ENCODE measurements at regions not wholly inside any gene's neighbourhood (a gene's known extent, or its start where the extent isn't known, plus 50 kb on each side); places are given as distances from the start of the nearest gene placed in this dataset.
A peak's percentile ranks its signal among the peaks of the same experiment; 100 is the strongest.

- TF ChIP-seq, protein P1, sequence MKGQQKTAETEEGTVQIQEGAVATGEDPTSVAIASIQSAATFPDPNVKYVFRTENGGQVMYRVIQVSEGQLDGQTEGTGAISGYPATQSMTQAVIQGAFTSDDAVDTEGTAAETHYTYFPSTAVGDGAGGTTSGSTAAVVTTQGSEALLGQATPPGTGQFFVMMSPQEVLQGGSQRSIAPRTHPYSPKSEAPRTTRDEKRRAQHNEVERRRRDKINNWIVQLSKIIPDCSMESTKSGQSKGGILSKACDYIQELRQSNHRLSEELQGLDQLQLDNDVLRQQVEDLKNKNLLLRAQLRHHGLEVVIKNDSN (IDR thresholded peaks at IDR 0.05) = no peak
- TF ChIP-seq CREB1 (IDR thresholded peaks at IDR 0.05; ENCODE audit: low read depth) (no peak), CEBPB (IDR thresholded peaks at IDR 0.05) (no peak), NFIC (IDR thresholded peaks at IDR 0.05) (no peak), FOXM1 (IDR thresholded peaks at IDR 0.05; ENCODE audit: borderline replicate concordance, low read depth) (no peak), EP300 (IDR thresholded peaks at IDR 0.05; ENCODE audit: borderline replicate concordance) (no peak), TAF1 (IDR thresholded peaks at IDR 0.05; ENCODE audit: low read depth) (no peak), TCF12 (IDR thresholded peaks at IDR 0.05; ENCODE audit: low read depth) (no peak), EGR1 (IDR thresholded peaks at IDR 0.05) (no peak)
Observed at GRCh38 chr3:168881804-168882203, 781.7 kb downstream of the MECOM start.

DNA sequence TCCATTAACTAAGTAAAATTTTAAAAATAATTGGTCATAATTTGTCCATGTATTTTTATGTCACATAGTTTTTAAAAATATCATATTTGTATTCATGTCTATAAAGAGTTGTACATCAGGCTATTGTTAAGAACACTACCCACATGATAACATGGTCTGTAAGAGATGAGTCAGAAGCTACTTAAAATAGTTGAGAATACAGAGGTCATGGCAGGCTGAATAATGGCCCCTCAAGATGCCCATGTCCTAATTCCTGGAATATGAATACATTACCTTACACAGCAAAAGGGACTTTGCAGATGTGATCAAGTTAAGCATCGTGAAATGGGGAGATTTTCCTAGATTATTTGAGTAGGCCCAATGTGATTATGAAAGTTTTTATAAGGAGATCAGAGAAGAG, 782.9 kb upstream of the GOLIM4 start:
- TF ChIP-seq, protein P1 (IDR thresholded peaks at IDR 0.05) = no peak
- TF ChIP-seq, protein P2, sequence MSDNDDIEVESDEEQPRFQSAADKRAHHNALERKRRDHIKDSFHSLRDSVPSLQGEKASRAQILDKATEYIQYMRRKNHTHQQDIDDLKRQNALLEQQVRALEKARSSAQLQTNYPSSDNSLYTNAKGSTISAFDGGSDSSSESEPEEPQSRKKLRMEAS (IDR thresholded peaks at IDR 0.05) = no peak

DNA sequence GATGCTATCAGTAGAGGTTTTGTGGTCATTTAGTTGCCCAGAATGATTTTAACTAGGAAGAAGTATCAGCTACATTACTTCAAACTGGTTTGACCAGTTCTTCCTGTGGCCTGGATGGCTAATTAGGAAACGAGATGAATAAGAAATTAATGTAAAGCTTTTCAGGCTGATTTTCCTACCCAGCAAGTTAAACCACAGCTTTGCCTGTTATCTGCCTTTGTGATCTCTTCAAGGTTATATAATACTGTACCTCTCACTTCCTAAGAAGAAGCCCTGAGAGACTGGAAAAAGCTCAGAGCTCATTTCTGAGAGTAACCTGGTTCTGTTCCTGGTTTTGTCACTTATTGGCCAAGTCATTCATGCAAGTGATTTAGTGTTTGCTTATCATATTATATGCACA, 782.2 kb upstream of the GOLIM4 start:
- TF ChIP-seq RAD21 (IDR thresholded peaks at IDR 0.05; ENCODE audit: low read depth) (no peak), REST (IDR thresholded peaks at IDR 0.05; ENCODE audit: low read depth) (no peak), FOXM1 (IDR thresholded peaks at IDR 0.05; ENCODE audit: borderline replicate concordance, low read depth) (0 out of 2 replicates have a peak, but pooled peaks have one; percentile 17), NFIC (IDR thresholded peaks at IDR 0.05) (peak; percentile 47), YY1 (IDR thresholded peaks at IDR 0.05; ENCODE audit: low read depth) (no peak), TCF12 (IDR thresholded peaks at IDR 0.05; ENCODE audit: low read depth) (no peak), EGR1 (IDR thresholded peaks at IDR 0.05) (no peak), CREB1 (IDR thresholded peaks at IDR 0.05; ENCODE audit: low read depth) (no peak), TEAD4 (IDR thresholded peaks at IDR 0.05) (0 out of 2 replicates have a peak, but pooled peaks have one; percentile 27), ZBTB7A (IDR thresholded peaks at IDR 0.05; ENCODE audit: low read depth) (no peak), CEBPB (IDR thresholded peaks at IDR 0.05) (no peak), TAF1 (IDR thresholded peaks at IDR 0.05; ENCODE audit: low read depth) (no peak), EP300 (IDR thresholded peaks at IDR 0.05; ENCODE audit: borderline replicate concordance) (no peak; the same call in 1 of the 2 replicates)
- TF ChIP-seq, protein P2 (IDR thresholded peaks at IDR 0.05) = no peak
- TF ChIP-seq, protein P1 (IDR thresholded peaks at IDR 0.05) = no peak

- TF ChIP-seq FOXM1 (IDR thresholded peaks at IDR 0.05; ENCODE audit: borderline replicate concordance, low read depth) (no peak), EP300 (IDR thresholded peaks at IDR 0.05; ENCODE audit: borderline replicate concordance) (peak; percentile 35; the same call in 1 of the 2 replicates)
Observed at GRCh38 chr3:168876346-168877035, 780.8 kb upstream of the GOLIM4 start.

DNA sequence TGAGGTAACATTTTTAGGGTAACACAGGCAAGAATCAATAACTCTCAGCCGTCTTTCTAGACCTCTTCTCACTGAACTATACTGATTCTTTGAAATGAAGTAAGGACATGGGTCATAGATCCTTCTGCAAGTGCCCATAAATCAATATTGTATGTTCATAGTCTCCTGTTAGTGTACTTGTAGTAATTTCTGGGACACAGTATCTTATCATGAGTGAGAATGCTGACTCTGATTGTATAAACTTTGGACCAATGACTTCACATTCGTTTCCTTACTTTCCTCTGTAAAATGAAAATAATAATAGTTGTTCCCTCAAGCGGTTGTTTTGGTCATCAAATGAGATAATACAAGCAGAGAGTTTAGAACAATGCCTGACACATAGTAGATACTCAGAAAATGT, 777.1 kb upstream of the GOLIM4 start:
- TF ChIP-seq EGR1 (IDR thresholded peaks at IDR 0.05) (no peak), CEBPB (IDR thresholded peaks at IDR 0.05) (no peak), CREB1 (IDR thresholded peaks at IDR 0.05; ENCODE audit: low read depth) (no peak), NFIC (IDR thresholded peaks at IDR 0.05) (no peak), TAF1 (IDR thresholded peaks at IDR 0.05; ENCODE audit: low read depth) (no peak), REST (IDR thresholded peaks at IDR 0.05; ENCODE audit: low read depth) (no peak), EP300 (IDR thresholded peaks at IDR 0.05; ENCODE audit: borderline replicate concordance) (no peak), RAD21 (IDR thresholded peaks at IDR 0.05; ENCODE audit: low read depth) (no peak), FOXM1 (IDR thresholded peaks at IDR 0.05; ENCODE audit: borderline replicate concordance, low read depth) (no peak), TEAD4 (IDR thresholded peaks at IDR 0.05) (no peak), ZBTB7A (IDR thresholded peaks at IDR 0.05; ENCODE audit: low read depth) (no peak)
- TF ChIP-seq, protein P2 (IDR thresholded peaks at IDR 0.05) = no peak
